22Rv1 (cell line): ENCODE measurements at regions not wholly inside any gene's neighbourhood (a gene's known extent, or its start where the extent isn't known, plus 50 kb on each side); places are given as distances from the start of the nearest gene placed in this dataset.

Experiments used
- ZFX ChIP-seq: fragments of 450-650 bp; IDR thresholded peaks from 2 replicates; pipeline ENCODE4 v1.6.1; 2017; ENCODE audit warnings: antibody characterized with exemption, borderline replicate concordance
- TF ChIP-seq, protein P1 (sequence below): fragments of 450-650 bp; IDR thresholded peaks from 2 replicates; pipeline ENCODE4 v1.5.1; 2017; ENCODE audit warnings: mild to moderate bottlenecking

DNA sequence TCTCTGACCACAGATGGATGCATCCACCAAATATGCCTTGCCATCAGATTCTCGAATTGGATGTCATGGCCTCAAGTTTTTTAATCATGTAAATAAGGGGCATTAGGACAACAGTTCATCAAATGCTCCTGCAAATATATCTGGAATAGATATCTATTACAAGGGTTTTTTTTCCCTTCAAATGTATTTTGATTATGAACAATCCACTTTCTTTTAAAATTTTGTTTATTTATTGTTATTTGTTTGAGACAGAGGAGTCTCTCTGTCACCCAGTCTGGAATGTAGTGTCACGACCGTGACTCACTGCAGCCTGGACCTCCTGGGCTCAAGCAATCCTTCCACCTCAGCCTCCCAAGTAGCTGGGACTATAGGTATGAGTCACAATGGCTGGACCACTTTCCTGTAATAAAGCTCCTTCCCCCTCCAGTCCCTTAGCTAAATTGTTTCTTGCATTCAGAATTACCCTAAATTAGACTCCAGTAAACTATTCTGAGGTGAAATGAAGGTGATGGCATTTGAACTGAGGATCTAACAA is 1412.1 kb downstream of the EFNA5 start:
- TF ChIP-seq, protein P1, sequence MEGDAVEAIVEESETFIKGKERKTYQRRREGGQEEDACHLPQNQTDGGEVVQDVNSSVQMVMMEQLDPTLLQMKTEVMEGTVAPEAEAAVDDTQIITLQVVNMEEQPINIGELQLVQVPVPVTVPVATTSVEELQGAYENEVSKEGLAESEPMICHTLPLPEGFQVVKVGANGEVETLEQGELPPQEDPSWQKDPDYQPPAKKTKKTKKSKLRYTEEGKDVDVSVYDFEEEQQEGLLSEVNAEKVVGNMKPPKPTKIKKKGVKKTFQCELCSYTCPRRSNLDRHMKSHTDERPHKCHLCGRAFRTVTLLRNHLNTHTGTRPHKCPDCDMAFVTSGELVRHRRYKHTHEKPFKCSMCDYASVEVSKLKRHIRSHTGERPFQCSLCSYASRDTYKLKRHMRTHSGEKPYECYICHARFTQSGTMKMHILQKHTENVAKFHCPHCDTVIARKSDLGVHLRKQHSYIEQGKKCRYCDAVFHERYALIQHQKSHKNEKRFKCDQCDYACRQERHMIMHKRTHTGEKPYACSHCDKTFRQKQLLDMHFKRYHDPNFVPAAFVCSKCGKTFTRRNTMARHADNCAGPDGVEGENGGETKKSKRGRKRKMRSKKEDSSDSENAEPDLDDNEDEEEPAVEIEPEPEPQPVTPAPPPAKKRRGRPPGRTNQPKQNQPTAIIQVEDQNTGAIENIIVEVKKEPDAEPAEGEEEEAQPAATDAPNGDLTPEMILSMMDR, result no peak
- TF ChIP-seq ZFX, result no peak
